PC-9 (cell line): ENCODE measurements at regions not wholly inside any gene's neighbourhood (a gene's known extent, or its start where the extent isn't known, plus 50 kb on each side); places are given as distances from the start of the nearest gene placed in this dataset.
"Not testable (repeated sequence)": the region's sequence is repeated elsewhere in the genome, so short reads cannot be mapped to it uniquely, and the experiment has no call there.

Experiments
- EZH2 ChIP-seq: fragments of 200-600 bp; sonication (generic); IDR thresholded peaks from 2 replicates; pipeline ENCODE4 v1.8.0; 2017; ENCODE audit warnings: antibody characterized with exemption, low read depth
- TF ChIP-seq, protein P1 (sequence below): fragments of 200-600 bp; sonication (generic); conservative IDR thresholded peaks from 2 replicates; pipeline ENCODE4 v1.6.1; 2017; ENCODE audit warnings: mixed run types, antibody characterized with exemption, mild to moderate bottlenecking, moderate library complexity

DNA sequence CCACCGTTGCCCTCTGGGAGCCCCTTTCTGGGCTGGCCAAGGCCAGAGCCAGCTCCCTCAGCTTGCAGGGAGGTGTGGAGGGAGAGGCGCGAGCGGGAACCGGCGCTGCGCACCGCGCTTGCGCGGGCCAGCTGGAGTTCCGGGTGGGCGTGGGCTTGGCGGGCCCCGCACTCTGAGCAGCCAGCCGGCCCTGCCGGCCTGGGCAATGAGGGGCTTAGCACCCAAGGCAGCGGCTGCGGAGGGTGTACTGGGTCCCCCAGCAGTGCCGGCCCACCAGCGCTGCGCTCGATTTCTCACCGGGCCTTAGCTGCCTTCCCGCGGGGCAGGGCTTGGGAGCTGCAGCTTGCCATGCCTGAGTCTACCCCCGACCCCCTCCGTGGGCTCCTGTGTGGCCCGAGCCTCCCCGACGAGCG is 177.7 kb upstream of the FIGN start:
- TF ChIP-seq EZH2, result not testable (repeated sequence)
- TF ChIP-seq, protein P1, sequence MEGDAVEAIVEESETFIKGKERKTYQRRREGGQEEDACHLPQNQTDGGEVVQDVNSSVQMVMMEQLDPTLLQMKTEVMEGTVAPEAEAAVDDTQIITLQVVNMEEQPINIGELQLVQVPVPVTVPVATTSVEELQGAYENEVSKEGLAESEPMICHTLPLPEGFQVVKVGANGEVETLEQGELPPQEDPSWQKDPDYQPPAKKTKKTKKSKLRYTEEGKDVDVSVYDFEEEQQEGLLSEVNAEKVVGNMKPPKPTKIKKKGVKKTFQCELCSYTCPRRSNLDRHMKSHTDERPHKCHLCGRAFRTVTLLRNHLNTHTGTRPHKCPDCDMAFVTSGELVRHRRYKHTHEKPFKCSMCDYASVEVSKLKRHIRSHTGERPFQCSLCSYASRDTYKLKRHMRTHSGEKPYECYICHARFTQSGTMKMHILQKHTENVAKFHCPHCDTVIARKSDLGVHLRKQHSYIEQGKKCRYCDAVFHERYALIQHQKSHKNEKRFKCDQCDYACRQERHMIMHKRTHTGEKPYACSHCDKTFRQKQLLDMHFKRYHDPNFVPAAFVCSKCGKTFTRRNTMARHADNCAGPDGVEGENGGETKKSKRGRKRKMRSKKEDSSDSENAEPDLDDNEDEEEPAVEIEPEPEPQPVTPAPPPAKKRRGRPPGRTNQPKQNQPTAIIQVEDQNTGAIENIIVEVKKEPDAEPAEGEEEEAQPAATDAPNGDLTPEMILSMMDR, result not testable (repeated sequence)
